ENCODE measurements at regions not wholly inside any gene's neighbourhood (a gene's known extent, or its start where the extent isn't known, plus 50 kb on each side); places are given as distances from the start of the nearest gene placed in this dataset.

GRCh38 chr2:194126418-194126817 lies 1530.6 kb upstream of the SLC39A10 start:
- no peak for TF ChIP-seq CTCF (IDR thresholded peaks at IDR 0.05; ENCODE audit: insufficient read depth, low read length, missing control alignments)
- POLR2A ChIA-PET, result no interaction called here
- CTCF ChIA-PET, result no interaction called here
- DNase-seq (ENCODE audit: low read depth, low spot score), result no peak
- H3K4me3 ChIP-seq (ENCODE audit: low read depth, low read length), result no peak overlapping the region

GRCh38 chr2:194116861-194117260 lies 1540.2 kb upstream of the SLC39A10 start:
- CTCF ChIA-PET, result no interaction called here
- POLR2A ChIA-PET, result no interaction called here
- DNase-seq (ENCODE audit: low read depth, low spot score), result no peak
- H3K4me3 ChIP-seq (ENCODE audit: low read depth, low read length), result no peak overlapping the region
- no peak for TF ChIP-seq CTCF (IDR thresholded peaks at IDR 0.05; ENCODE audit: insufficient read depth, low read length, missing control alignments)

- no peak for DNase-seq (ENCODE audit: low read depth, low spot score)
- TF ChIP-seq CTCF (IDR thresholded peaks at IDR 0.05; ENCODE audit: insufficient read depth, low read length, missing control alignments), result no peak
- H3K4me3 ChIP-seq (ENCODE audit: low read depth, low read length), result no peak overlapping the region
- ChIA-PET CTCF (no interaction called here), POLR2A (no interaction called here)
Measured at GRCh38 chr2:194105358-194105757, 1551.7 kb upstream of the SLC39A10 start.

- TF ChIP-seq CTCF (IDR thresholded peaks at IDR 0.05; ENCODE audit: insufficient read depth, low read length, missing control alignments), result no peak
- no peak for DNase-seq (ENCODE audit: low read depth, low spot score)
- ChIA-PET CTCF (no interaction called here), POLR2A (no interaction called here)
- H3K4me3 ChIP-seq (ENCODE audit: low read depth, low read length), result no peak overlapping the region
Measured at GRCh38 chr2:194104687-194105086, 1552.3 kb upstream of the SLC39A10 start.

- TF ChIP-seq CTCF (IDR thresholded peaks at IDR 0.05; ENCODE audit: insufficient read depth, low read length, missing control alignments), result no peak
- POLR2A ChIA-PET, result no interaction called here
- no peak overlapping the region for H3K4me3 ChIP-seq (ENCODE audit: low read depth, low read length)
- CTCF ChIA-PET, result no interaction called here
- DNase-seq (ENCODE audit: low read depth, low spot score), result no peak
Measured at GRCh38 chr2:194103941-194104659, 1552.9 kb upstream of the SLC39A10 start.

- ChIA-PET POLR2A (no interaction called here), CTCF (no interaction called here)
Measured at GRCh38 chr2:194102546-194102945, 1554.5 kb upstream of the SLC39A10 start.

More at GRCh38 chr2:194102546-194102945, 1554.5 kb upstream of the SLC39A10 start:
- no peak overlapping the region for H3K4me3 ChIP-seq (ENCODE audit: low read depth, low read length)
- DNase-seq (ENCODE audit: low read depth, low spot score), result no peak
- TF ChIP-seq CTCF (IDR thresholded peaks at IDR 0.05; ENCODE audit: insufficient read depth, low read length, missing control alignments), result no peak

Measured in AG04449 (cell line).